HG03108 (cell line): ENCODE measurements at regions not wholly inside any gene's neighbourhood (a gene's known extent, or its start where the extent isn't known, plus 50 kb on each side); places are given as distances from the start of the nearest gene placed in this dataset.

Experiments used
- ATAC-seq: cut with Tn5 transposase; IDR thresholded peaks from one replicate; pipeline ENCODE4 v1.9.1; 2021; ENCODE audit warnings: moderate library complexity; ENCODE audit not compliant: unreplicated experiment

DNA sequence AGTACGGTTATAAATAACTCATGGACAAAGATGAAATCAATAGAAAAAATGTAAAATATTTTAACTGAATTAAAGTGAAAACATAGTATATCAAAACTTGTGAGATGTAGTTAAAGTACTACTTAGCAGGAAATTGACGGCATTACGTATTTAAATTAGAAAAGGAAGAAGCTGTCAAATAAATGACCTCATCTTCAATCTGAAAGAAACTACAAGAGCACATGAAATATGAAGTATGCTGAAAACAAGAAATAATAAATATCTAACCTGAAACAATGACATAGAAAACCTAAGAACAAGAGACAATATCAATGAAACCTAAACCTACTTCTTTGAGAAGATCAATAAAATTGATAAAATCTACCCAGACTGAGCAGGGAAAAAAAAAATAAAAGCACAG is 122.2 kb upstream of the PDE4B start:
- no peak for ATAC-seq

DNA sequence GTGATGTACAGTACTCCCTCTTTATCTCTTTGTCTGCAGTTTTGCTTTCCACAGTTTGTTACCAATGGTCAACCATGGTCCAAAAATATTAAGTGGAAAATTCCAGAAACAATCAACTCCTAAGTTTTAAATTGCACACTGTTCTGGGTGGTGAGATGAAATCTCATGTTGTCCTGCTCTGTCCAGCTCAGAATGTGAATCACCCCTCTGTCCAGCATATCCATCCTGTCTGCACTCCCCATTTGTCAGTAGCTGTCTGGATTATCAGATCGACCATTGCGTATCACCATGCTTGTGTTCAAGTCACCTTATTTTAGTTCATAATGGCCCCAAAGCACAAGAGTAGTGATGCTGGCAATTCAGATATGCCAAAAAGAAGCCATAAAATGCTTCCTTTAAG is 118.2 kb upstream of the PDE4B start:
- ATAC-seq: no peak

DNA sequence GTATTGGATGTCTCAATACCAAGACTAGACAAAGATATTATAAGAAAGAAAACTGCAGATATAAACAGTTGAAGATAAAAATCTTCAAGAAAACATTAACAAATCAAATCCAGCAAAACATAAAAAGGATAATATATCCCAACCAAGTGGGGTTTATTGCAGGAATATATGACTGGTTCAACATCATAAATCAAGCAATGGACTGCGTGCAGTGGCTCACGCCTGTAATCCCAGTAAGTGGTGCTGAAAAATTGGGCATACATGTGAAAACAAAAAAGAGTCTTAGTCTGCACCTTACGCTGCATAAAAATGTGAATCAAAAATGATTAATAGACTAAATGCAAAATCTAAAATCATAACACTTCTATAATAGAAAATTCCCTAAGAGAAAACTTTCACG is 112.9 kb upstream of the PDE4B start:
- no peak for ATAC-seq

DNA sequence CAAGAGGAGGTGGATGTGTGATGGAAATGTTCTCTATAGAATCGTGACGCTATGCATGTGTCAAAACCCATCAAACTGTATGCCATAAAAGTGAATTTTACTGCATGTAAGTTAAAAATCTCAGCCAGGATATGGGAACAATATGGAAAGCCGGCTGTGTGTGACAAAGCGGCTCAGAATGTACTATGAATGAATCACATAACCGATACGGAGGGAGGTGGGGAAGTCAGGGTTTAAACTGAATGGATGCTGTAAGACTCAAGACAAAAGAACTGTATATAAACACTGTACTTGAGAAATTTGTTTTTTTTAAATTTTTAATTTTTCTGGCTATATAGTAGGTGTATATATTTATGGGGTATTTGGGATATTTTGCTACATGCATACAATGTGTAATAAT is 111.6 kb upstream of the PDE4B start:
- no peak for ATAC-seq

DNA sequence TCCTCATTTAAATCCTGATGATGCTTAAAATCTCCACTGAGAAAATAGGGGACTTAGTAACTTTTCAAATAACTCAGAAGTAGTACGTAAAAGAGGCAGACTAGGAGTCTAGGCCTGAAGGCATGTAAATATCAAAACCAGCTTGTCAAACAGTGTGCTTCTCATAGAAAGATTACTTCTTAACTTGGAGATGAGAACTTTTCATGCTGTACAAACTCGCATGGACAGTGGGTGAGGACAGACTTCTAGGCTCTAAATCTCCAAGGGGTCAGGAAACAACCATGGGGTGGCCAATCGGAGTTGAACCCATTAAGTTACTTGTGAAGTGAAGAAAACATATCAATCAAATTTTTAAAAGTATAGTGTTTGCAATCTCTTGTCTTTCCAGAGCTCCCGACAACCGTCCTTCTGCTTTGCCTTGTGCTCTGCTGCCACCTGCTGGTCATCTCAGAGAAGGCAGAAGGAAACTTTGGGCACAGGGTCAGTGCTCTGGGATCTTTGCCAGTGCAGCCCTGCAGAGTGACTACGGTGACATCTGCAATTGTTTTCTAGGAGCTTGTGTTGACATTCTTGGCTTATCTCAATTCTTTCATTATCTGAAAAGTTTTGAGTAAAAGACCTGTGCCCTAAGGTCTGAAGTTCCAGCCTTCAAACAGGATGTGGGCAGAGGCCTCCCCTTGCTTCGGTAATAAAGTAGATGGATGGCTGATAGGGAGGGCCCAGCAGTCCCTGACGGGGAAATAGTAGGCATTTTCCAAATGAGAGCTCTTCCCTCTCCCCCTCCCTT is 105.1 kb upstream of the PDE4B start:
- peak; percentile 87 for ATAC-seq

DNA sequence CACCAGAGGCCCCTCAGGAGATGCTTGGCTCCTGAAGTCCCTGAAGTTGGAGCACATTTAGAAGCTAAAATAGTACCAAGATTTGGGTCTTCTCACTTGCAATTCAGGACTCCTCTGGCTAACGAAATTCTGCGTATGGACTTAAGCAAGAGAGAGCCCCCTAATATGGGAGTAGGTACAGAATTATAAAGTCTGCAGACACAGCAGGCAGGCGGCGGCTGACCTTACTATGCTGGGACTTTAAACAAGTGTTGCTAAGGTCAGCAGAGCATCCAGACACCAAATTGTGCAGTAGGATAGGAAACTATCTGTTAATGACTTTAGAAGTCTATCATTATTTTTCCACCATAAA is 104.5 kb upstream of the PDE4B start:
- no peak for ATAC-seq

DNA sequence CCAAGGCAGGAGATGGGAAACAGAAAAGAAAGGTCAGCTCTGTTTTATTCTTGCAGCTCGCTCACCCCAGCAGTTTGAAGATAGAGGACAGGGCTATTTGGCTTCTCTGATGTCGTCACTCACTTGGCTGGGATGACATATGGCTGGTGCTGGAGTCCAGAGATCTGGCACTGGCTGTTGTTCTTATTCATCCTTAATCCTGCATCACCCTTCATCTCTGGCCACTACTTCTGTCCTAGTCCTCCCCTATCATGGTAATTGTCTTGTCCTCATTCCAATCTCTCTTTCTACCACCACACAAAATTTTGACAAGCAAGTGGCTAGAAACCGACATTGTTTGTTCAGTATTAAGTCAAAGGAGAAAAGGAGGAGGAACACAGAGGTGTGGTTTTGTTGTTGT is 103.8 kb upstream of the PDE4B start:
- ATAC-seq: no peak

DNA sequence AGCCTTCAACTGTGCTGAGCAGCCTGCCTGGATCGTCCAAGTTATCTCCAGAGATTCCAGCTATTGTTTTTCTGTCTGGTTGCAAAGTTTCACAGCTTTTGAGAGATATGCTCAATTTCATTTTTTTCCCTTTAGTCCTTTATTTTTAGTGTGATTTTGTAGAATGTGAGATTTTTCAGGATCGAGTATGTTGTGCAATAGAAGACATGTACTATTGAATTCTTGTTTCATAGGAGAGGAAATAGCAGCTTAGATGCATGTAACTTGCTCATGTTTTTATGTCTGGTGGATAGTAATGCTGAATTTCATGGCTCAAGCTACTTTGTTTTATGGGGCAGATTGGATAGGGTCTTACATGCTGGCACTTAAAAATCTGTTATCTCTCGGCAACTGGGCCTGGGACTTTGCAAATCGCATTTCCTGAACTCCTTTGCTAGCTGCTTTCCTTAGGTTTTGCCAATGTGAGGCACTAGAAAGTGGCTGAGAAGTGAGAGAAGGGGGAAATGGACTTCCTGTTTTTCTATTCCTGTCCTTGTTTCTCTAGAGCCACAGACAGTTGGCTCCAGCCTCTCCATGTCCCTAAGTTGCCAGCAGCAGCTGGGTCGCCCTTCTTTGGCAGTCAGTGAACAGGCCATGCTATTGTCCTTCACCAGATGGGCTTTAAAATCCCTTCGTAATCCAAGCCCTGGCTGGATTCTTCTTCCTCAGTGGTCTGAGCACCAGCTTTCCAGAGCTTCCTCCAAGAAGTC is 101.4 kb upstream of the PDE4B start:
- ATAC-seq: no peak

DNA sequence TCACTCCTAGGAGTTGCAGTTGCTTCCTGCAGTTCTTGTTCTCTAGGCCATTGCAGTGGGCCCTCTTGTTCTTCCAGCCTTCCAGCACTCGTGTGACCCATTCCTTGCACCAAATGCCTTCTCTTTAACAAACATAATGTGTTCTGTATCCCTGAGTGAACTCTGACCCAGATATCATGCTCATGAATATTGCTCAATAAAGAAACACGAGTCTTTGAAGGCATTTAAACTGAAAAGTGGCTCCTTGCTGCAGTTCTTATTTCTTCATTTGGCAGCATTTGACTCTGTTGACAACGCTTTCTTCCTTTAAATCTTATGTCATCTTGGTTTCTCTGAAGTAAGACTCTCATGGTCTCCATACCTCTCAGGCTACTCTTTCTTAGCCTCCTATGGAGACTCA is 100.7 kb upstream of the PDE4B start:
- no peak for ATAC-seq

DNA sequence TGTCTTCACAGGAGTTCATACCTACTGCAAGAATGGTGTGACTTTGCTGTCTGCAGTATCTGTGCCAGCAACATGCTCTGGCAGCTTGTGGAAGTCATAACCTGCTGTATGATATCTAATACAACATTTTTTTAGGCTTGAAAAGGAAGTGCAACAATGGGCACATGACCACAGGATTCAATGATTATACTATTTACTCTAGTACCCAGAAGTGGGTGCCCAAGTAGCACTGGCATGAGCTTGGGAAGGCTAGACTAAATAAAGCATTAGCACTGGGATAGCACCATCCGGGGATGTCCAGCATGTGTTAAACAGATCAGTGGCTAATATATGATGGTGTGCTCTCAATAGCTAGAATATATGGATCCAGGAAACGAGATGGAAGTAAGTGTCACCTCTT is 98.6 kb upstream of the PDE4B start:
- ATAC-seq: no peak

DNA sequence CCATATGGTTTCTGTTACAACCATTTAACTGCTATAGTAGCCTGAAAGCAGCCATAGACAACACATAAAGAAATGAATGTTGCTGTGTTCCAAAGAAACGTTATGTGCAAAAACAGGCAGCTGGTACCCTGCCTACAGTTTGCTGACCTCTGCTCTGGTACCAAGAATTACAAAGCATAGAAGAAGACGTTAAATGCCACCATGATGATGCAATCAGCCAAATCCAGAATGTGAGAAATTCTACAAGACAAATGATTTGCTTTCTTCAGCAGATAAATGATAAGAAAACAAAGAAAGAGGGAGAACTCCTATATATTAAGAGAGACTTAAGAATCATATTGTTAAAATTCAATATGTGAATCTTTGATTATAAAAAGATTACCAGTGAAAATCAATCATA is 97.8 kb upstream of the PDE4B start:
- no peak for ATAC-seq

DNA sequence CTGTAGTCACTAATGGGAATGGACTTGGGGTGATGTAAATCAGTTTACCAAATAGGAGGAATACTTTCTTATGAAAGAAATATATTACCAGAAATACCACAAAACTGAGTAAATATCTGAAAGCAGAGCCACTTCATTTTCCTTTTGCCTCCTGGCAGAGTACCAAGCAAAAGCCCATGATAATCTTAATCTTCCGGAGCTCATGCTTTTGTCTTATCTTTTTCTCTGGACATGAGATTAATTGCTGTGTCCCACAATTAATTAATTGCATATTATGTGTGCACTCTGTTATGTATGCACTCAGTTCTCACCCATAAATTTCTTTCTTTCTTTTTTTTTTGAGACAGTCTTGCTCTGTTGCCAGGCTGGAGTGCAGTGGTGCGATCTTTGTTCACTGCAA is 94.1 kb upstream of the PDE4B start:
- ATAC-seq: no peak

DNA sequence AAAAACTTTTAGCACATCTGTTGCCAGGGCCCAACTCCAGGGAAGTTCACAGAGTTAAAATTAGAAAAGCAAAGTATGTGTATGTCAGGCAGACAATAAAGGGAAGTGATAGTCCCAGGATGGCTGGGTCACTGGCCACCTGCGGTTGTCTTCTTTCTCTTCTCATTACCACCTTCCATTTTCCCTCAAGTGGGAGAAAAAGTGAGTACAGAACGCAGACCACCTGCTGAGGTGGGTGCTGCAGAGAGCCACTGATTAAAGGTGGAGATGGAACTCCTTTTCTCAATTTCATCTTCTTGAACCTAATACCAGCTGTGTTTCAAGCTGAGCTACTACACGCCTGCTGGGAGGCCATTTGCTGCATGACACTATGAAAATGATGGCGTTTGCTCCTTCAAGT is 88.8 kb upstream of the PDE4B start:
- ATAC-seq: no peak

DNA sequence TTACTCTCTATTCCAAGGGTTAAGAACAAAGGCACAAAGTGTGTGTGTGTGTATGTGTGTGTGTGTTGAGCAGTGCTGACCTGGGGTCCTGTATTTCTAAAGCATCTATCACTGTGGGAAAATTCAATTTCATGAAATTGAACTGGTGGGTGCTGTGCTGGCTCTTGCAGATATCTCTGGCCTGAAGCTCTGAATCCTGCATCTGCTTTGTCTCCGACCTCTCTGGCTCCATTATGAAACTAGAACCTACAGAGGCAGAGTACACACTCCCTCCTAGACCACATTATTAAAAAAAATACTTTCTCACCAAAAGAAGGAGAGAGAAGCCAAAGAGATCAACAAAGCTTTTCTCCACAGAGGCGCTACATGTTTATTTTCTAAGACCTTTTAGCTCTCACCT is 88.4 kb upstream of the PDE4B start:
- peak; percentile 74 for ATAC-seq

DNA sequence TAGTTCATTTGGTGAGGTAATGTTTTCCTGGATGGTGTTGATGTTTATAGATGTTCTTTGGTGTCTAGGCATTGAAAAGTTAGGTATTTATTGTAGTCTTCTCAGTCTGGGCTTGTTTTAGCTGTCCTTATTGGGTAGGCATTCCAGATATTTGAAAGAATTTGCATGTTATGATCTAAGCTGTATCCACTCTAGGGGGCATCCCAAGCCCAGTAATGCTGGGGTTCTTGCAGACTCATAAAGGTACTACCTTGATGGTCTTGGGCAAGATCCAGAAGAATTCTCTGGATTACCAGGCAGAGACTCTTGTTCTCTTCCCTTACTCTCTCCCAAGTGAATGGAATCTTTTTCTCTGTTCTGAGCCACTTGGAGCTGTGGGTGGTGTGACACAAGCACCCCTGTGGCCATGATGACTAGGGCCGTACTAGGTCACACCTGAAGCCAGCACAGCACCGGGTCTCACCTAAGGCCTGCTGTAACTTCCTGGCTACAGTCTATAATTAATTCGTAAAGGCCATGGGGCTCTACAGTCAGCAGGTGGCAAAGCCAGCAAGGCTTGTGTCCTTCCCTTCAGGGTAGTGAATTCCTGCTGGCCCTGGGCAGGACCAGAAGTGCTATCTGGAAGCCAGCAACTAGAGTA is 74.8 kb upstream of the PDE4B start:
- ATAC-seq: no peak

DNA sequence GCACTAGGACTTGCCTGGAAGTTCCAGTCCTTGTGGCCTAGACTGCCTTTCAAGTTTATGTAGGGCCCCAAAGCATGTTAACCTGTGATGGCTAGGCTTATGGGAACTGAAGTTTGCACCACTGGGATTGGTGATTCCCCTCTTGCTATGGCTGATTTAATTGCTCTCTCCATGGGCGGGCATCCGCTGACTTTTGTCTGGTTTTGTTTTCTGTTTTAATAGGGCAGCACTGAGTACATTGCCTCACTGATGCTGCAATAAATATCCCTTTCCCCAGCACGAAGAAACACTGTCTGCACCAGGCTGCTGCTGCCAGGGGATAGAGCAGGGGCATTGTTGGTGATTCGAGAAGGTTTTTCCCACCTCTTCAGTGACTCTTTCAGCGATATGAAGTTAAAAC is 73.3 kb upstream of the PDE4B start:
- ATAC-seq: no peak

DNA sequence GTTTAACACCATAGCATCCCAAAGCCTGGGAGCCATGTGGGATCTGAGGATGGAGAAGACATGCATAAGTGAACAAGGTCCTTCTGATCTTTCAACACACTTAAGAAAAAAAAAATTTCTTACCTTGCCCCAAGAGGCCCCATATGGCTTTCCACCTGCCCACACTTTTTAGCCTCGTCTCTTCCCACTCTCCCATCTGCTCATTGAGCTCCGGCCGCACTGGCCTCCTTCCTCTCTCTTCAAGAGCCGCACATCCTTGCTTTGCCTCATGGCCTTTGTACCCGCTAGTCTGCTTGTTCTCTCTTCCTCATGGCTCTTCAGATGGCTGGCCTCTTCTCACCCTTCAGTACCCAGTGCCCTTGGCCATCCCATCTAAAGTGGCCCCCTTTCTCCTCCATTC is 70.2 kb upstream of the PDE4B start:
- no peak for ATAC-seq

DNA sequence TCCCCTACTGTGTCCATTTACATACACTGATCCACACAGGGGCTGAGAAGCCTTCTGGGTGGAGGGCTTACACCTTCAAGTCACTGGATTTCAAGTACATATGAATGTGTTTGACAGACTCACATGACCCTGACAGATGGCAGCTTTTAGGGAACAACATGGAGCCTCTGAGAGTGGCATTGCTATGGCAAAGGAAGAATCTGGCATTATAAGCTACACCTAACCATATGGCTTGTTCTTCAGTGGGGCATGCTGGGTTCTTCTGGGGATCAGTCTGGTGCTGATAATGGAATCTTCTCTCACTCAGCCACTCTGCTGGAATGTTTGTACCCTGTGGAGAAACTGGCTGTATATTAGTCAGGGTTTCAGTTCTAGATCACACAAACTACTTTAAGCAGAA is 68.5 kb upstream of the PDE4B start:
- ATAC-seq: no peak

DNA sequence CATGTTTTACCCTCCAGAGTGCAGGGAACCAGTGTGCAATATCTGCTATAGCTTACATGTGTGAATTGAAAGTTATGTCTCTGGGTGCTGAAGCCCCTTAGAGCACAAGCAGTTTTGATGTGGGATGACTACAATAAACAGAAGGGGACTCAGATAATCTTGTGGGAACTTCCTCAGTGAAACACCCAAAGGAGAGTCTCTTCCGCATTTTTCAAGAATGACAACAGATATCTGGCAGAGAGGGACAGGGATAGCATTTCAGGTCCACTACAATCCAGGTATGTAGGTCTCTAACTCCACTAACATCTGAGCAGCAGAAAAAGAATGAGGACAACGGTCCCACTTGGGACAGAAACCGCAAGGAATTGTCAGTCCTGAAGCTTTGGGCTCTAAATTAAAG is 67.6 kb upstream of the PDE4B start:
- ATAC-seq: no peak

DNA sequence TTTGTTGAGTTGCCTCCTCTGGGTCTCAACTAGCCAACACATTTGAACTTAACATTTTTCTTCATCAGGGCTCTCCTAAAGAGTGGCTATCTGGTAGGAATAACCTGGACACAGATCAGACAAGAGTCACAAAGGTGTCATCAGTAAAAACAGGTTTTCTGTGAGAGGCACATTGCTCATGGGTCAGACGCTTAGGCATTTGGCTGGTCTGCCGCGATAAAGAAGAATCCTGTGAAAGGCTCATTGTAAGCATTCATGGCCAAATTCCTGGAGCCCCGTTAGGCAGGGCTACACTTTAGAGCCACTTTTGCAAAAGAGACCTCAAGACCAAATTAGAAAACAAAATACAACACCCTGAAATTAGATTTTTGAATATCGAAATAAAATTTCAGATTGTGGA is 64.2 kb upstream of the PDE4B start:
- ATAC-seq: no peak

DNA sequence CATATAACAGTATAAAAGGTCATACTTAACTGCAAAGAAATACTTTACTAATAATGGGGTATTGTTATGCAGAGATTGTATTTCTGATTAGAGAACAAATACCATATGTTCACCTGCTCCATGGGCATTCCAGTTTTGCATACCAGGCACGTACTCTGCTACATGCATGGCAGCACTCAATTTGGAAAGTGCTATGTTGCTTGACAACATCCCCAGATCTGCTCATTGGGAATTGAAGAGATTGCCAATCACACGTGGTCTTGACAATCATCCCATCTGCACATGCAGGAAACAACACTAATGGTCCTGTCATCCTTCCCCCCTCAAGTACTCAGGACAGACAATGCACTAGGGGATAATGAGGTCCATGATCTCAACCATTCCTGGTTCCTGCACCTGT is 63.4 kb upstream of the PDE4B start:
- ATAC-seq: no peak

DNA sequence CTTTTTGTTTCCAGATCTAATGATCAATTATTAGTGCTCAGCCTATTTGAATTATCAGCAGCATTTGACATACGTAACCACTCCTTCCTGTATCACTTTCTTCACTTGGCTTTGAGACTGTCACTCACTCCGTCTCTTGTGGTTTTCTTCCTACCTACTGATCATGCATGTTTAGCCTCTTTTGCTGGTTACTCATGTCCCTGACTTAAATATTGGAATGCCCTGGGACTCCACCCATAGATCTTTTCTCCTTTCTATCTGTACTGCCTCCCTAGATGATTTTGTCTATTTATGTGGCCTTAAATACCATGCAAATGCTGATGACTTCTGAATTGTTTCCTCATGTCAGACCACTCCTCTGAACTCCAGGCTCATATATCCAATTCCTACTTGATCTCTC is 57.7 kb upstream of the PDE4B start:
- no peak for ATAC-seq
